ENCODE measurements at regions not wholly inside any gene's neighbourhood (a gene's known extent, or its start where the extent isn't known, plus 50 kb on each side); places are given as distances from the start of the nearest gene placed in this dataset.

- no peaks in the 10 kb centered on the region for H3K9me3 Mint-ChIP-seq
- H3F3A ChIP-seq (ENCODE audit: low read depth) = no peaks in the 10 kb centered on the region
- no peaks in the 10 kb centered on the region for H3K36me3 Mint-ChIP-seq
- DNase-seq (ENCODE audit: low spot score) = no peak
- peaks cover 5% of the 10 kb centered on the region for H3K4me1 Mint-ChIP-seq
- no peak overlapping the region for H2AFZ ChIP-seq (replicated peaks)
- H3K36me3 ChIP-seq = no peaks in the 10 kb centered on the region
- no peak overlapping the region for H3K27ac Mint-ChIP-seq
- H3K4me2 ChIP-seq = no peak overlapping the region
- H3K4me3 ChIP-seq = no peak overlapping the region
- H3K27me3 ChIP-seq = no peaks in the 10 kb centered on the region
- no peaks in the 10 kb centered on the region for H3K4me1 ChIP-seq
- no peak overlapping the region for H3K9ac ChIP-seq
- H3K27me3 Mint-ChIP-seq (ENCODE audit: insufficient read depth, low read depth) = peaks cover 2% of the 10 kb centered on the region
- H4K20me1 ChIP-seq (ENCODE audit: low read depth) = no peaks in the 10 kb centered on the region
- H3K79me2 ChIP-seq (ENCODE audit: low read depth) = no peaks in the 10 kb centered on the region
- TF ChIP-seq CTCF (IDR thresholded peaks at IDR 0.05) (no peak), EZH2 (IDR thresholded peaks at IDR 0.05) (no peak), EZH2phosphoT487 (IDR thresholded peaks at IDR 0.05) (no peak)
- H3K9me3 ChIP-seq (ENCODE audit: low read depth) = no peaks in the 10 kb centered on the region
- H3K4me3 Mint-ChIP-seq = no peak overlapping the region
- H3K27ac ChIP-seq = no peak overlapping the region
Measured at GRCh38 chr6:154567695-154568220, 57.3 kb upstream of the CNKSR3 start.

GRCh38 chr6:154569156-154569862, 58.8 kb upstream of the CNKSR3 start:
- no peaks in the 10 kb centered on the region for H3K36me3 Mint-ChIP-seq
- Histone ChIP-seq H3K36me3 (no peaks in the 10 kb centered on the region), H3K27me3 (no peaks in the 10 kb centered on the region), H4K20me1 (ENCODE audit: low read depth) (no peaks in the 10 kb centered on the region), H3K9ac (no peak overlapping the region), H3K27ac (no peak overlapping the region), H3K79me2 (ENCODE audit: low read depth) (no peaks in the 10 kb centered on the region), H3K4me1 (no peaks in the 10 kb centered on the region), H3F3A (ENCODE audit: low read depth) (no peaks in the 10 kb centered on the region), H3K4me2 (no peak overlapping the region), H2AFZ (replicated peaks) (no peak overlapping the region), H3K4me3 (no peak overlapping the region), H3K9me3 (ENCODE audit: low read depth) (no peaks in the 10 kb centered on the region)
- peaks cover 5% of the 10 kb centered on the region for H3K4me1 Mint-ChIP-seq
- no peaks in the 10 kb centered on the region for H3K9me3 Mint-ChIP-seq
- H3K27ac Mint-ChIP-seq = no peak overlapping the region
- no peak overlapping the region for H3K4me3 Mint-ChIP-seq
- TF ChIP-seq EZH2 (IDR thresholded peaks at IDR 0.05) (no peak), CTCF (IDR thresholded peaks at IDR 0.05) (no peak), EZH2phosphoT487 (IDR thresholded peaks at IDR 0.05) (no peak)
- H3K27me3 Mint-ChIP-seq (ENCODE audit: insufficient read depth, low read depth) = no peaks in the 10 kb centered on the region
- no peak for DNase-seq (ENCODE audit: low spot score)

- Histone ChIP-seq H3K27me3 (no peaks in the 10 kb centered on the region), H3K4me2 (no peak overlapping the region), H3K36me3 (no peaks in the 10 kb centered on the region), H3K9me3 (ENCODE audit: low read depth) (no peaks in the 10 kb centered on the region), H4K20me1 (ENCODE audit: low read depth) (no peaks in the 10 kb centered on the region), H3K9ac (no peak overlapping the region), H3K27ac (no peak overlapping the region), H3F3A (ENCODE audit: low read depth) (no peaks in the 10 kb centered on the region), H2AFZ (replicated peaks) (no peak overlapping the region), H3K4me1 (no peaks in the 10 kb centered on the region), H3K4me3 (no peak overlapping the region), H3K79me2 (ENCODE audit: low read depth) (no peaks in the 10 kb centered on the region)
- Mint-ChIP-seq H3K9me3 (no peaks in the 10 kb centered on the region), H3K4me1 (peaks cover 5% of the 10 kb centered on the region), H3K27me3 (ENCODE audit: insufficient read depth, low read depth) (peaks cover 2% of the 10 kb centered on the region), H3K4me3 (no peak overlapping the region), H3K36me3 (no peaks in the 10 kb centered on the region), H3K27ac (no peak overlapping the region)
- DNase-seq (ENCODE audit: low spot score) = no peak
- TF ChIP-seq CTCF (IDR thresholded peaks at IDR 0.05) (no peak), EZH2phosphoT487 (IDR thresholded peaks at IDR 0.05) (no peak), EZH2 (IDR thresholded peaks at IDR 0.05) (no peak)
Measured at GRCh38 chr6:154570505-154570904, 60.0 kb upstream of the CNKSR3 start.

Data from neural progenitor cell (in vitro differentiated cells).